HG02642 (cell line): ENCODE measurements at regions not wholly inside any gene's neighbourhood (a gene's known extent, or its start where the extent isn't known, plus 50 kb on each side); places are given as distances from the start of the nearest gene placed in this dataset.

ENCODE experiments used
- ATAC-seq: cut with Tn5 transposase; IDR thresholded peaks from one replicate; pipeline ENCODE4 v1.9.1; 2021; ENCODE audit warnings: mild to moderate bottlenecking; ENCODE audit not compliant: unreplicated experiment, poor library complexity

GRCh38 chr5:9865574-9865973, 235.4 kb upstream of the TAS2R1 start:
- no peak for ATAC-seq

- no peak for ATAC-seq
Measured at GRCh38 chr5:9864791-9865190, 234.6 kb upstream of the TAS2R1 start.

- ATAC-seq, result no peak
Measured at GRCh38 chr5:9863486-9863885, 233.3 kb upstream of the TAS2R1 start.

- no peak for ATAC-seq
Measured at GRCh38 chr5:9861666-9862256, 231.6 kb upstream of the TAS2R1 start.

GRCh38 chr5:9859808-9860207, 229.7 kb upstream of the TAS2R1 start:
- no peak for ATAC-seq

- no peak for ATAC-seq
Measured at GRCh38 chr5:9858043-9858442, 227.9 kb upstream of the TAS2R1 start.

- no peak for ATAC-seq
Measured at GRCh38 chr5:9853309-9853708, 223.2 kb upstream of the TAS2R1 start.

- ATAC-seq, result no peak
Measured at GRCh38 chr5:9852671-9853070, 222.5 kb upstream of the TAS2R1 start.

GRCh38 chr5:9851458-9851857, 221.3 kb upstream of the TAS2R1 start:
- ATAC-seq, result no peak

- no peak for ATAC-seq
Measured at GRCh38 chr5:9850456-9850855, 220.3 kb upstream of the TAS2R1 start.

- no peak for ATAC-seq
Measured at GRCh38 chr5:9847631-9848030, 217.5 kb upstream of the TAS2R1 start.

GRCh38 chr5:9845185-9845584, 215.0 kb upstream of the TAS2R1 start:
- ATAC-seq, result no peak

- no peak for ATAC-seq
Measured at GRCh38 chr5:9841516-9842170, 211.5 kb upstream of the TAS2R1 start.

- ATAC-seq, result no peak
Measured at GRCh38 chr5:9838916-9839315, 208.8 kb upstream of the TAS2R1 start.

- no peak for ATAC-seq
Measured at GRCh38 chr5:9834871-9835770, 205.0 kb upstream of the TAS2R1 start.

- no peak for ATAC-seq
Measured at GRCh38 chr5:9833871-9834270, 203.7 kb upstream of the TAS2R1 start.

- ATAC-seq, result no peak
Measured at GRCh38 chr5:9832921-9833320, 202.8 kb upstream of the TAS2R1 start.

GRCh38 chr5:9831823-9832222, 201.7 kb upstream of the TAS2R1 start:
- no peak for ATAC-seq

- ATAC-seq, result no peak
Measured at GRCh38 chr5:9830184-9830583, 200.0 kb upstream of the TAS2R1 start.

- ATAC-seq, result no peak
Measured at GRCh38 chr5:9829621-9830020, 199.5 kb upstream of the TAS2R1 start.

GRCh38 chr5:9820691-9821449, 190.7 kb upstream of the TAS2R1 start:
- ATAC-seq, result no peak
